HCT116 (cell line): ENCODE measurements at regions not wholly inside any gene's neighbourhood (a gene's known extent, or its start where the extent isn't known, plus 50 kb on each side); places are given as distances from the start of the nearest gene placed in this dataset.

ENCODE experiments used
- ATAC-seq: fragments of 200-7000 bp; cut with Tn5 transposase; 2 replicates; pipeline ENCODE4 v1.9.1; 2020; ENCODE audit warnings: mild to moderate bottlenecking, moderate library complexity
- BruUV-seq: library from RNA; stranded (reverse); fragments of 400-500 nt; replicated peaks from 2 replicates; lab custom pipeline; 2021; lab: Mats Ljungman, UMichigan
- CTCF ChIA-PET: fragments of 300-600 bp; sonication (Branson Sonifier 250); formaldehyde crosslinking; loops from one replicate; lab custom pipeline; 2021; ENCODE audit warnings: antibody characterized with exemption; lab: Charles Lee
- POLR2A ChIA-PET: fragments of 300-600, 350-600 bp; sonication (Branson Sonifier 250); formaldehyde crosslinking; loops from one replicate; lab custom pipeline; 2021; ENCODE audit warnings: antibody characterized with exemption; lab: Charles Lee
- RAD21 ChIA-PET, 2 experiments: fragments of 300-600 bp; sonication (Branson Sonifier 250); formaldehyde crosslinking; loops; one replicate each; lab custom pipeline; 2023; ENCODE audit warnings: low total read pairs in 2 of 2; ENCODE audit not compliant: uncharacterized antibody in 2 of 2, unreplicated experiment in 2 of 2, low non-redundant PET in 1 of 2; lab: Charles Lee
- DNase-seq: peaks from one replicate; pipeline ENCODE4 v3.0.0-alpha.2; 2010; ENCODE audit warnings: low read depth, low spot score
- H2AFZ ChIP-seq: fragments of 200-600 bp; shearing (Covaris generic), sonication (generic); 2 replicates; pipeline ENCODE4 v1.6.1; 2017; ENCODE audit warnings: low read depth, mixed run types, mixed read lengths, antibody characterized with exemption, low read length; ENCODE audit not compliant: poor library complexity, severe bottlenecking
- H3K27ac ChIP-seq: 2 replicates; pipeline ENCODE4 v1.5.1; 2012; ENCODE audit warnings: low read depth, low read length
- H3K27me3 ChIP-seq: fragments of 200-600 bp; sonication (generic); 2 replicates; pipeline ENCODE4 v1.6.1; 2016; ENCODE audit warnings: mixed run types, low read length, mixed read lengths; ENCODE audit not compliant: insufficient read depth
- H3K36me3 ChIP-seq, 2 experiments: fragments of 200-500 bp in 1 of 2; fragments of 200-600 bp in 1 of 2; sonication (Bioruptor generic) in 1 of 2; sonication (generic) in 1 of 2; 2 replicates each; pipeline versions ENCODE4 v1.5.1 to v1.6.1; 2014 to 2016; ENCODE audit warnings: low read length in 2 of 2, inconsistent platforms in 1 of 2, mixed read lengths in 1 of 2, mixed run types in 1 of 2; ENCODE audit not compliant: insufficient read depth in 2 of 2, control insufficient read depth in 1 of 2
- H3K4me1 ChIP-seq, 2 experiments: fragments of 200-600 bp in 1 of 2; sonication (generic) in 1 of 2; 2 replicates each; pipeline versions ENCODE4 v1.5.1 to v1.6.1; 2012 to 2017; ENCODE audit warnings: low read length in 2 of 2, inconsistent platforms in 1 of 2, mild to moderate bottlenecking in 1 of 2, mixed read lengths in 1 of 2, mixed run types in 1 of 2, moderate library complexity in 1 of 2; ENCODE audit not compliant: insufficient read depth in 2 of 2, control insufficient read depth in 1 of 2
- H3K4me2 ChIP-seq: fragments of 200-600 bp; sonication (generic); 2 replicates; pipeline ENCODE4 v1.6.1; 2017; ENCODE audit warnings: mixed run types, low read length, mixed read lengths
- H3K4me3 ChIP-seq, 2 experiments: fragments of 200-600 bp in 1 of 2; sonication (generic) in 1 of 2; replicated peaks in 1 of 2; 2 replicates each; pipeline ENCODE4 v1.5.1; 2011 to 2016; ENCODE audit warnings: low read length in 2 of 2, control low read depth in 1 of 2, low read depth in 1 of 2, mild to moderate bottlenecking in 1 of 2, mixed read lengths in 1 of 2, mixed run types in 1 of 2
- H3K79me2 ChIP-seq: fragments of 200-600 bp; sonication (generic); 2 replicates; pipeline ENCODE4 v1.6.1; 2017; ENCODE audit warnings: mild to moderate bottlenecking, mixed run types, low read length, moderate library complexity, mixed read lengths; ENCODE audit not compliant: insufficient read depth
- H3K9ac ChIP-seq: fragments of 200-600 bp; sonication (generic); 2 replicates; pipeline ENCODE4 v1.6.1; 2016; ENCODE audit warnings: low read length, mixed read lengths
- H3K9me2 ChIP-seq: fragments of 200-600 bp; sonication (generic), shearing (Covaris generic); 2 replicates; pipeline ENCODE4 v1.6.1; 2017; ENCODE audit warnings: mixed run types, mild to moderate bottlenecking, moderate library complexity; ENCODE audit not compliant: insufficient read depth
- H3K9me3 ChIP-seq, 2 experiments: fragments of 200-500 bp in 1 of 2; fragments of 200-600 bp in 1 of 2; sonication (Bioruptor generic) in 1 of 2; sonication (generic) in 1 of 2; 2 replicates each; pipeline ENCODE4 v1.6.1; 2014 to 2017; ENCODE audit warnings: low read length in 2 of 2, mixed read lengths in 2 of 2, inconsistent platforms in 1 of 2, low read depth in 1 of 2, mild to moderate bottlenecking in 1 of 2, mixed run types in 1 of 2, moderate library complexity in 1 of 2; ENCODE audit not compliant: control insufficient read depth in 1 of 2, insufficient read depth in 1 of 2
- H4K20me1 ChIP-seq: fragments of 200-600 bp; sonication (generic), shearing (Covaris generic); 2 replicates; pipeline ENCODE4 v1.6.1; 2017; ENCODE audit warnings: mixed run types, mild to moderate bottlenecking, moderate library complexity; ENCODE audit not compliant: insufficient read depth
- CBX3 ChIP-seq: IDR thresholded peaks from 2 replicates; pipeline ENCODE4 v1.6.1; 2012; ENCODE audit warnings: low read depth
- EGR1 ChIP-seq: IDR thresholded peaks from 2 replicates; pipeline ENCODE4 v1.6.1; 2012; ENCODE audit warnings: low read depth
- ELF1 ChIP-seq: IDR thresholded peaks from 2 replicates; pipeline ENCODE4 v1.6.1; 2012; ENCODE audit warnings: low read depth, borderline replicate concordance
- EZH2 ChIP-seq: fragments of 200-600 bp; sonication (generic); IDR thresholded peaks from 2 replicates; pipeline ENCODE4 v1.6.1; 2017; ENCODE audit warnings: antibody characterized with exemption, mixed run types
- EZH2phosphoT487 ChIP-seq: fragments of 200-600 bp; IDR thresholded peaks from 2 replicates; pipeline ENCODE4 v1.6.1; 2018; ENCODE audit warnings: antibody characterized with exemption, borderline replicate concordance
- FOSL1 ChIP-seq: IDR thresholded peaks from 2 replicates; pipeline ENCODE4 v1.6.1; 2012; ENCODE audit warnings: low read depth
- POLR2A ChIP-seq: IDR thresholded peaks from 2 replicates; pipeline ENCODE4 v1.7.0; 2011; ENCODE audit warnings: borderline replicate concordance; ENCODE audit not compliant: insufficient read depth, insufficient read length; ENCODE audit errors: extremely low read depth
- POLR2AphosphoS5 ChIP-seq: IDR thresholded peaks from 2 replicates; pipeline ENCODE4 v1.6.1; 2011; ENCODE audit warnings: mild to moderate bottlenecking, low read depth, low read length, moderate library complexity
- SIN3A ChIP-seq: IDR thresholded peaks from 2 replicates; pipeline ENCODE4 v1.6.1; 2012; ENCODE audit warnings: low read depth
- SP1 ChIP-seq: IDR thresholded peaks from 2 replicates; pipeline ENCODE4 v1.6.1; 2012; ENCODE audit warnings: low read depth
- TCF7L2 ChIP-seq: IDR thresholded peaks from 2 replicates; pipeline ENCODE4 v1.7.0; 2011; ENCODE audit warnings: borderline replicate concordance, inconsistent platforms; ENCODE audit not compliant: insufficient read depth, insufficient read length; ENCODE audit errors: extremely low read depth
- YY1 ChIP-seq: IDR thresholded peaks from 2 replicates; pipeline ENCODE4 v1.6.1; 2011; ENCODE audit warnings: low read length, low read depth, moderate library complexity, mild to moderate bottlenecking; ENCODE audit not compliant: insufficient replicate concordance; ENCODE audit errors: extremely low read depth
- ZFX ChIP-seq: fragments of 450-650 bp; IDR thresholded peaks from 2 replicates; pipeline ENCODE4 v1.6.1; 2017
- intact Hi-C: fragments of 100-400 bp; cut with micrococcal nuclease; formaldehyde crosslinking; loops from 2 replicates; pipeline ENCODE4 v1.10.0; 2022
- TF ChIP-seq, protein P1 (sequence below), 3 experiments: fragments of 200-600 bp in 1 of 3; sonication (generic) in 1 of 3; IDR thresholded peaks in 2 of 3; conservative IDR thresholded peaks in 1 of 3; 2 replicates each; pipeline ENCODE4 v1.5.1; 2012 to 2017; ENCODE audit warnings: low read depth in 2 of 3, low read length in 2 of 3, antibody characterized with exemption in 1 of 3, borderline replicate concordance in 1 of 3, control low read depth in 1 of 3, mild to moderate bottlenecking in 1 of 3, mixed read lengths in 1 of 3, mixed run types in 1 of 3, moderate library complexity in 1 of 3; ENCODE audit not compliant: insufficient read depth in 1 of 3
- TF ChIP-seq, protein P2 (sequence below): IDR thresholded peaks from 2 replicates; pipeline ENCODE4 v1.6.1; 2012; ENCODE audit warnings: low read depth
- TF ChIP-seq, protein P3 (sequence below): IDR thresholded peaks from 2 replicates; pipeline ENCODE4 v1.6.1; 2012

DNA sequence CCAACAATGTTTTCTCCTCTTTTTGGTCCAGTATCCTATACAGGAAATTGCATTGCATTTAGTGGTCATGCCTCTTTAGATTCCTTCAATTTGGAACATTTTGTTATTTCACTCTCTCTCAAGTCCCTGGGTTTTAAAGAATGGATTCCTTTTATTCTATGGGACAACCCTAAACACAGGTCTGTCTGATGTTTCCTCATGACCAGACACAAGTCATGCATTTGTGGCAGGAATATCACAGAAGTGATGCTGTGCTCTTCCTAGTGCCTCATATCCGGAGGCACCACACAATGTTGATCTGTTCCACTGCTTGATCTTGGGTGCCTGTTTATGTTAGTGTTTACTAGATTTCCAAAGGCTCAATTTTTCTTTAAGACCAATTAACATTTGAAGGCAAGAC is 69.7 kb upstream of the H2AZ1 start:
- Histone ChIP-seq H2AFZ (no peak overlapping the region), H3K9ac (no peak overlapping the region), H3K4me1 (no peaks in the 10 kb centered on the region), H3K27me3 (no peaks in the 10 kb centered on the region), H3K4me3 (no peak overlapping the region), H4K20me1 (no peaks in the 10 kb centered on the region)
- no peak for ATAC-seq
- TF ChIP-seq ELF1: no peak
- no peak for TF ChIP-seq FOSL1
- TF ChIP-seq EGR1: no peak
- TF ChIP-seq SIN3A: no peak
- TF ChIP-seq POLR2AphosphoS5: no peak
- no peak for TF ChIP-seq YY1
- no peak for TF ChIP-seq EZH2phosphoT487
- no peak for TF ChIP-seq ZFX
- TF ChIP-seq, protein P1, sequence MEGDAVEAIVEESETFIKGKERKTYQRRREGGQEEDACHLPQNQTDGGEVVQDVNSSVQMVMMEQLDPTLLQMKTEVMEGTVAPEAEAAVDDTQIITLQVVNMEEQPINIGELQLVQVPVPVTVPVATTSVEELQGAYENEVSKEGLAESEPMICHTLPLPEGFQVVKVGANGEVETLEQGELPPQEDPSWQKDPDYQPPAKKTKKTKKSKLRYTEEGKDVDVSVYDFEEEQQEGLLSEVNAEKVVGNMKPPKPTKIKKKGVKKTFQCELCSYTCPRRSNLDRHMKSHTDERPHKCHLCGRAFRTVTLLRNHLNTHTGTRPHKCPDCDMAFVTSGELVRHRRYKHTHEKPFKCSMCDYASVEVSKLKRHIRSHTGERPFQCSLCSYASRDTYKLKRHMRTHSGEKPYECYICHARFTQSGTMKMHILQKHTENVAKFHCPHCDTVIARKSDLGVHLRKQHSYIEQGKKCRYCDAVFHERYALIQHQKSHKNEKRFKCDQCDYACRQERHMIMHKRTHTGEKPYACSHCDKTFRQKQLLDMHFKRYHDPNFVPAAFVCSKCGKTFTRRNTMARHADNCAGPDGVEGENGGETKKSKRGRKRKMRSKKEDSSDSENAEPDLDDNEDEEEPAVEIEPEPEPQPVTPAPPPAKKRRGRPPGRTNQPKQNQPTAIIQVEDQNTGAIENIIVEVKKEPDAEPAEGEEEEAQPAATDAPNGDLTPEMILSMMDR (IDR thresholded peaks at IDR 0.05 in 2 of 3, conservative IDR thresholded peaks at IDR 0.05 in 1 of 3; ENCODE audit: borderline replicate concordance in 1 of 3, insufficient read depth in 1 of 3, low read depth in 2 of 3, low read length in 2 of 3): no peak
- TF ChIP-seq, protein P2, sequence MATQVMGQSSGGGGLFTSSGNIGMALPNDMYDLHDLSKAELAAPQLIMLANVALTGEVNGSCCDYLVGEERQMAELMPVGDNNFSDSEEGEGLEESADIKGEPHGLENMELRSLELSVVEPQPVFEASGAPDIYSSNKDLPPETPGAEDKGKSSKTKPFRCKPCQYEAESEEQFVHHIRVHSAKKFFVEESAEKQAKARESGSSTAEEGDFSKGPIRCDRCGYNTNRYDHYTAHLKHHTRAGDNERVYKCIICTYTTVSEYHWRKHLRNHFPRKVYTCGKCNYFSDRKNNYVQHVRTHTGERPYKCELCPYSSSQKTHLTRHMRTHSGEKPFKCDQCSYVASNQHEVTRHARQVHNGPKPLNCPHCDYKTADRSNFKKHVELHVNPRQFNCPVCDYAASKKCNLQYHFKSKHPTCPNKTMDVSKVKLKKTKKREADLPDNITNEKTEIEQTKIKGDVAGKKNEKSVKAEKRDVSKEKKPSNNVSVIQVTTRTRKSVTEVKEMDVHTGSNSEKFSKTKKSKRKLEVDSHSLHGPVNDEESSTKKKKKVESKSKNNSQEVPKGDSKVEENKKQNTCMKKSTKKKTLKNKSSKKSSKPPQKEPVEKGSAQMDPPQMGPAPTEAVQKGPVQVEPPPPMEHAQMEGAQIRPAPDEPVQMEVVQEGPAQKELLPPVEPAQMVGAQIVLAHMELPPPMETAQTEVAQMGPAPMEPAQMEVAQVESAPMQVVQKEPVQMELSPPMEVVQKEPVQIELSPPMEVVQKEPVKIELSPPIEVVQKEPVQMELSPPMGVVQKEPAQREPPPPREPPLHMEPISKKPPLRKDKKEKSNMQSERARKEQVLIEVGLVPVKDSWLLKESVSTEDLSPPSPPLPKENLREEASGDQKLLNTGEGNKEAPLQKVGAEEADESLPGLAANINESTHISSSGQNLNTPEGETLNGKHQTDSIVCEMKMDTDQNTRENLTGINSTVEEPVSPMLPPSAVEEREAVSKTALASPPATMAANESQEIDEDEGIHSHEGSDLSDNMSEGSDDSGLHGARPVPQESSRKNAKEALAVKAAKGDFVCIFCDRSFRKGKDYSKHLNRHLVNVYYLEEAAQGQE: no peak
- no peak for TF ChIP-seq CBX3
- no peak for TF ChIP-seq EZH2
- TF ChIP-seq, protein P3, sequence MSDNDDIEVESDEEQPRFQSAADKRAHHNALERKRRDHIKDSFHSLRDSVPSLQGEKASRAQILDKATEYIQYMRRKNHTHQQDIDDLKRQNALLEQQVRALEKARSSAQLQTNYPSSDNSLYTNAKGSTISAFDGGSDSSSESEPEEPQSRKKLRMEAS: no peak
- no peak for TF ChIP-seq SP1
- no peak for TF ChIP-seq POLR2A
- no peak for TF ChIP-seq TCF7L2
- TF ChIP-seq, all 23 proteins: peak for 0
- Histone ChIP-seq H3K9me2 (no peaks in the 10 kb centered on the region), H3K79me2 (no peaks in the 10 kb centered on the region), H3K9me3 (no peaks in the 10 kb centered on the region), H3K36me3 (no peaks in the 10 kb centered on the region), H3K4me2 (no peak overlapping the region), H3K27ac (no peak overlapping the region)
- no TSS peak for BruUV-seq
- ChIA-PET RAD21 (no interaction called here), POLR2A (no interaction called here), CTCF (interaction anchor here (2.5 kb wide), 1 partner anchor 22 kb away, joined by 7 read pairs; no protein-coding TSS in a partner anchor)
- no peak for DNase-seq
- intact Hi-C loops: no loop called here
